ENCODE measurements at regions not wholly inside any gene's neighbourhood (a gene's known extent, or its start where the extent isn't known, plus 50 kb on each side); places are given as distances from the start of the nearest gene placed in this dataset.

DNA sequence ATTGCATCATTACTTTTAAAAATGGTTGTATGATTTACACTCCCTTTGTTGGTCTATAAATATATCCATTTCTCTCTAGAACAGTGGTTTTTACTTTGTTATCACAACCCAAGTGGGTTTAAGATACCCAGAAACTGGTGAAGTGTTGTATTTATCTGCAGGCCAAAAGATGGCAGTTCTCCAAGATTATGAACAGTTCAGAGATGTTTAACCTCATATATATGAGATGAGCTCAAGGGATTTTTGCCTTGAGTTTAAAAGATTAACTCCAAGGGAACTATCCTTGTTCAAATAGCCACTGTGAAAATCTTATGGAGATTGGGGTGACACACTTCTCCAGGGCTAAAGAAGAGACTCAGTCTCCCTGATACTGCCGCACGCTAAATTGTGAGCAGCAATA is 572.6 kb downstream of the TLE4 start:
- in situ Hi-C loops (cut with HindIII; ENCODE audit: low pct_unique_long_range_greater_than_20kb, low sequenced_read_pairs) = no loop called here
- TF ChIP-seq TCF7L2 (IDR thresholded peaks at IDR 0.05; ENCODE audit: low read depth, low read length) = no peak
- no peak for TF ChIP-seq SIN3A (IDR thresholded peaks at IDR 0.05; ENCODE audit: borderline replicate concordance, insufficient read depth, low read depth, low read length)
- TF ChIP-seq CTCF (IDR thresholded peaks at IDR 0.05) = no peak
- TF ChIP-seq POLR2AphosphoS5 (IDR thresholded peaks at IDR 0.05; ENCODE audit: low read depth, low read length) = no peak
- TF ChIP-seq REST (IDR thresholded peaks at IDR 0.05; ENCODE audit: insufficient read depth in 1 of 2, low read depth in 2 of 2, low read length in 1 of 2) = no peak
- Histone ChIP-seq H3K36me3 (ENCODE audit: control insufficient read depth, insufficient read depth, low read length) (no peaks in the 10 kb centered on the region), H3K27me3 (ENCODE audit: control insufficient read depth, insufficient read depth, low read length) (no peaks in the 10 kb centered on the region), H3K9me3 (ENCODE audit: control insufficient read depth, insufficient read depth, low read depth, low read length) (no peaks in the 10 kb centered on the region), H3K4me3 (ENCODE audit: low read depth in 2 of 2, low read length in 2 of 2) (no peak overlapping the region), H3K4me1 (ENCODE audit: control insufficient read depth, insufficient read depth, low read length) (no peaks in the 10 kb centered on the region), H3K27ac (ENCODE audit: low read length) (no peak overlapping the region)
- intact Hi-C loops (cut with micrococcal nuclease; ENCODE audit: unreplicated experiment) = no loop called here
- DNase-seq (ENCODE audit: low read depth, low spot score) (no peak), ATAC-seq (no peak)
- POLR2A ChIA-PET = no interaction called here
- CTCF ChIA-PET = no interaction called here
- BruUV-seq (replicated peaks) = no TSS peak

GRCh38 chr9:80143899-80144298 is 572.1 kb downstream of the TLE4 start:
- no peaks in the 10 kb centered on the region for H3K4me1 ChIP-seq (ENCODE audit: control insufficient read depth, insufficient read depth, low read length)
- ATAC-seq = no peak
- no TSS peak for BruUV-seq (replicated peaks)
- in situ Hi-C loops (cut with HindIII; ENCODE audit: low pct_unique_long_range_greater_than_20kb, low sequenced_read_pairs) (no loop called here), intact Hi-C loops (cut with micrococcal nuclease; ENCODE audit: unreplicated experiment) (no loop called here)
- H3K36me3 ChIP-seq (ENCODE audit: control insufficient read depth, insufficient read depth, low read length) = no peaks in the 10 kb centered on the region
- H3K27me3 ChIP-seq (ENCODE audit: control insufficient read depth, insufficient read depth, low read length) = no peaks in the 10 kb centered on the region
- POLR2A ChIA-PET = no interaction called here
- H3K9me3 ChIP-seq (ENCODE audit: control insufficient read depth, insufficient read depth, low read depth, low read length) = no peaks in the 10 kb centered on the region
- H3K27ac ChIP-seq (ENCODE audit: low read length) = no peak overlapping the region
- CTCF ChIA-PET = no interaction called here
- no peak for DNase-seq (ENCODE audit: low read depth, low spot score)
- H3K4me3 ChIP-seq (ENCODE audit: low read depth in 2 of 2, low read length in 2 of 2) = no peak overlapping the region
- TF ChIP-seq SIN3A (IDR thresholded peaks at IDR 0.05; ENCODE audit: borderline replicate concordance, insufficient read depth, low read depth, low read length) (no peak), TCF7L2 (IDR thresholded peaks at IDR 0.05; ENCODE audit: low read depth, low read length) (no peak), CTCF (IDR thresholded peaks at IDR 0.05) (no peak), POLR2AphosphoS5 (IDR thresholded peaks at IDR 0.05; ENCODE audit: low read depth, low read length) (no peak), REST (IDR thresholded peaks at IDR 0.05; ENCODE audit: insufficient read depth in 1 of 2, low read depth in 2 of 2, low read length in 1 of 2) (no peak)

Measured in Panc1 (cell line).